Neuron (in vitro differentiated cells): ENCODE measurements at regions not wholly inside any gene's neighbourhood (a gene's known extent, or its start where the extent isn't known, plus 50 kb on each side); places are given as distances from the start of the nearest gene placed in this dataset.

Source experiments
- H2AFZ ChIP-seq: one replicate; pipeline ENCODE4 v1.6.1; 2013; ENCODE audit warnings: low read depth, mild to moderate bottlenecking, inconsistent platforms, low read length, moderate library complexity
- H3K27me3 ChIP-seq: one replicate; pipeline ENCODE4 v1.6.1; 2013; ENCODE audit warnings: low read length; ENCODE audit not compliant: insufficient read depth
- H3K36me3 ChIP-seq: one replicate; pipeline ENCODE4 v1.6.1; 2013; ENCODE audit warnings: low read length; ENCODE audit not compliant: insufficient read depth
- H3K4me1 ChIP-seq: one replicate; pipeline ENCODE4 v1.6.1; 2013; ENCODE audit warnings: low read length; ENCODE audit not compliant: insufficient read depth
- H3K4me3 ChIP-seq: 2 replicates; pipeline ENCODE4 v1.5.1; 2013; ENCODE audit warnings: mild to moderate bottlenecking, low read length, moderate library complexity
- H3K9me3 ChIP-seq: one replicate; pipeline ENCODE4 v1.6.1; 2013; ENCODE audit warnings: low read length

GRCh38 chr13:55999709-56000108 lies 1141.0 kb upstream of the PRR20A start:
- H3K27me3 ChIP-seq: no peaks in the 10 kb centered on the region
- H2AFZ ChIP-seq: no peak overlapping the region
- no peaks in the 10 kb centered on the region for H3K9me3 ChIP-seq
- no peaks in the 10 kb centered on the region for H3K36me3 ChIP-seq
- H3K4me3 ChIP-seq: no peak overlapping the region
- H3K4me1 ChIP-seq: no peaks in the 10 kb centered on the region

GRCh38 chr13:56009418-56009817 lies 1131.3 kb upstream of the PRR20A start:
- no peak overlapping the region for H3K4me3 ChIP-seq
- H2AFZ ChIP-seq: no peak overlapping the region
- H3K9me3 ChIP-seq: no peaks in the 10 kb centered on the region
- no peaks in the 10 kb centered on the region for H3K27me3 ChIP-seq
- no peaks in the 10 kb centered on the region for H3K36me3 ChIP-seq
- no peaks in the 10 kb centered on the region for H3K4me1 ChIP-seq

- Histone ChIP-seq H3K27me3 (no peaks in the 10 kb centered on the region), H3K4me3 (no peak overlapping the region), H3K4me1 (peaks cover 5% of the 10 kb centered on the region), H3K36me3 (no peaks in the 10 kb centered on the region), H2AFZ (no peak overlapping the region), H3K9me3 (no peaks in the 10 kb centered on the region)
These were observed 1128.1 kb upstream of the PRR20A start for GRCh38 chr13:56012644-56013043.

- no peaks in the 10 kb centered on the region for H3K36me3 ChIP-seq
- peaks cover 5% of the 10 kb centered on the region for H3K4me1 ChIP-seq
- peak overlapping the region; percentile 28 for H2AFZ ChIP-seq
- peaks cover 5% of the 10 kb centered on the region for H3K9me3 ChIP-seq
- H3K27me3 ChIP-seq: no peaks in the 10 kb centered on the region
- H3K4me3 ChIP-seq: no peak overlapping the region
These were observed 1124.8 kb upstream of the PRR20A start for GRCh38 chr13:56015919-56016318.

- no peaks in the 10 kb centered on the region for H3K36me3 ChIP-seq
- H3K4me1 ChIP-seq: peaks cover 5% of the 10 kb centered on the region
- H2AFZ ChIP-seq: no peak overlapping the region
- no peaks in the 10 kb centered on the region for H3K27me3 ChIP-seq
- peaks cover 5% of the 10 kb centered on the region for H3K9me3 ChIP-seq
- no peak overlapping the region for H3K4me3 ChIP-seq
These were observed 1121.1 kb upstream of the PRR20A start for GRCh38 chr13:56019606-56020005.

GRCh38 chr13:56020425-56020824 lies 1120.3 kb upstream of the PRR20A start:
- Histone ChIP-seq H3K36me3 (no peaks in the 10 kb centered on the region), H3K4me3 (no peak overlapping the region), H3K27me3 (no peaks in the 10 kb centered on the region), H3K9me3 (peaks cover 5% of the 10 kb centered on the region), H2AFZ (no peak overlapping the region), H3K4me1 (peaks cover 5% of the 10 kb centered on the region)

GRCh38 chr13:56039992-56040391 lies 1100.7 kb upstream of the PRR20A start:
- H3K4me3 ChIP-seq: no peak overlapping the region
- no peaks in the 10 kb centered on the region for H3K27me3 ChIP-seq
- no peak overlapping the region for H2AFZ ChIP-seq
- H3K9me3 ChIP-seq: no peaks in the 10 kb centered on the region
- no peaks in the 10 kb centered on the region for H3K4me1 ChIP-seq
- no peaks in the 10 kb centered on the region for H3K36me3 ChIP-seq

GRCh38 chr13:56066321-56066720 lies 1074.4 kb upstream of the PRR20A start:
- Histone ChIP-seq H2AFZ (no peak overlapping the region), H3K4me1 (no peaks in the 10 kb centered on the region), H3K36me3 (no peaks in the 10 kb centered on the region), H3K4me3 (no peak overlapping the region), H3K9me3 (no peaks in the 10 kb centered on the region), H3K27me3 (no peaks in the 10 kb centered on the region)

GRCh38 chr13:56102641-56103040 lies 1038.1 kb upstream of the PRR20A start:
- no peak overlapping the region for H3K4me3 ChIP-seq
- no peak overlapping the region for H2AFZ ChIP-seq
- H3K27me3 ChIP-seq: no peaks in the 10 kb centered on the region
- peaks cover 2% of the 10 kb centered on the region for H3K9me3 ChIP-seq
- no peaks in the 10 kb centered on the region for H3K36me3 ChIP-seq
- H3K4me1 ChIP-seq: no peaks in the 10 kb centered on the region

DNA sequence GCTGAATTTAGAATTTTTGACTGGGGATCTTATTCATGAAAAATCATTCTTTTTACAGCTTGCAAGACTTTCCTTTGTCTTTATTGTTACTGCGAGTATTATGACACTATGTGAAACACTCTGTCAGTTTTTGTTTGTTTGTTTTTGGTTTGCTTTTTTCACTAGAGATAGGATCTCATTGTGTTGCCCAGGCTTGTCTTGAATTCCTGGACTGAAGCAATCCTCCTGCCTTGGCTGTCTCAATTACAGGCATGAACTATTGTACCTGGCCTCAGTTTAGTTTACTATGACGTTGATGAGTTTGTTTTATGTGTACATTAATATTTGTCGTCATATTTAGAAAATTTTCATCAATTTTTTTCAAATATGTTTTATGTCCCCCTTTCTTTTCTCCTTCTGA lies 1030.0 kb upstream of the PRR20A start:
- Histone ChIP-seq H2AFZ (peak overlapping the region; percentile 36), H3K36me3 (no peaks in the 10 kb centered on the region), H3K4me3 (no peak overlapping the region), H3K4me1 (no peaks in the 10 kb centered on the region), H3K27me3 (no peaks in the 10 kb centered on the region), H3K9me3 (no peaks in the 10 kb centered on the region)

DNA sequence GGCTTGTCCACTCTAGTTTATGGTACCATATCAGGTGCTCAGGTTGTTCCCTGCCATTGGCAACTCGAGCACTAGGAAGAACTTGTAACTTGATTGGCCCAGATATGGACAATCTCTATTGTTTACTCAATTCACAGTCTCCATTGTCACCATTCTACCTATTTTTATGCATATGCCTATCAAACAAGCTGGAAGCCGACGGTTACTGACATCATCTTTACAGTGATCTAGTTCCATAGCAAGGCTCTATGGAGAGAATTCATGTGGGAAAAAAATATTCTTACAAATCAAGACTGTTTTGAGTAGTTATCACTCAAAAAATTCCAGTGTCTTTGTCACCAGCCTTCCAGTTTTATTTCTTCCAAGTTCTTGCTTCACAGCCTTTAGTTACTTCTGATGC lies 1006.2 kb upstream of the PRR20A start:
- no peak overlapping the region for H2AFZ ChIP-seq
- H3K4me3 ChIP-seq: no peak overlapping the region
- no peaks in the 10 kb centered on the region for H3K36me3 ChIP-seq
- H3K4me1 ChIP-seq: no peaks in the 10 kb centered on the region
- no peaks in the 10 kb centered on the region for H3K9me3 ChIP-seq
- no peaks in the 10 kb centered on the region for H3K27me3 ChIP-seq

DNA sequence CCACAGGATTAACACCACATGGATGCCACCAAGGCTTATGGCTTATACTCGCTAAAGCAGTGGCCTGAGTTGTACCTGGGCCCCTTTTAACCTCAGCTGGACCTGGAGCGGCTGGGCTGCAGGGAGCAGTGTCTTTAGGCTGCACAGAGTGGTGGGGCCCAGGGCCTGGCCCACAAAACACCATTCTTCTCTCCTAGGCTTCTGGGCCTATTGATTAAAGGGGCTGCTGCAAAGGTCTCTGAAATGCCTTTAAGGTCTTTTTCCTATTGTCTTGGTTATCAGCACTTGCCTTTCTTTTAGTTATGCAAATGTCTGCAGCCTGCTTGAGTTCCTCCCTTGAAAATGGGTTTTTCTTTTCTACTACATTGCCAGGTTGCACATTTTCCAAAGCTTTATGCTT lies 973.9 kb upstream of the PRR20A start:
- H3K4me3 ChIP-seq: no peak overlapping the region
- no peaks in the 10 kb centered on the region for H3K27me3 ChIP-seq
- no peaks in the 10 kb centered on the region for H3K36me3 ChIP-seq
- H3K9me3 ChIP-seq: no peaks in the 10 kb centered on the region
- H3K4me1 ChIP-seq: no peaks in the 10 kb centered on the region
- no peak overlapping the region for H2AFZ ChIP-seq

GRCh38 chr13:56168581-56168980 lies 972.1 kb upstream of the PRR20A start:
- no peaks in the 10 kb centered on the region for H3K4me1 ChIP-seq
- no peaks in the 10 kb centered on the region for H3K27me3 ChIP-seq
- H3K36me3 ChIP-seq: no peaks in the 10 kb centered on the region
- H2AFZ ChIP-seq: no peak overlapping the region
- H3K9me3 ChIP-seq: no peaks in the 10 kb centered on the region
- no peak overlapping the region for H3K4me3 ChIP-seq

DNA sequence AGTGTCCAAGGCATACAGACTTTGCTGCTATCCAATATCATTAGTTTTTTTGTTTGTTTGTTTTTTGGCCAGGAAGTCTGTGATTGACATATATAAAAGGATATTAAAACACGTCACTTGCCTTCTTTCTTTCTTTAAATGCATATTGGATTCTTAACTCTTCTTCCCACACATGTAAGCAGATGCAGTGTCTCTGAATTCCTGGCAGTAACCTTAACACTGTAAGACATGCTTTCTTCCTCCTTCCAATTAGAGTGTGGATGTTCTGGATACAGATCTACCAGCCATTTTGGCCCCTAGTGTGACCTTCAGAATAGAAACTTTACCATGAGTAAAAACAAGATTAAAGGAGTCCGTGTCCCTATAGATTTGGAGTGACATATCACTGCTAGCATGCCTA lies 967.4 kb upstream of the PRR20A start:
- Histone ChIP-seq H3K4me1 (no peaks in the 10 kb centered on the region), H3K36me3 (no peaks in the 10 kb centered on the region), H3K27me3 (no peaks in the 10 kb centered on the region), H2AFZ (no peak overlapping the region), H3K9me3 (no peaks in the 10 kb centered on the region), H3K4me3 (no peak overlapping the region)
